GM21423 (cell line): ENCODE measurements at regions not wholly inside any gene's neighbourhood (a gene's known extent, or its start where the extent isn't known, plus 50 kb on each side); places are given as distances from the start of the nearest gene placed in this dataset.

Experiments
- ATAC-seq: cut with Tn5 transposase; IDR thresholded peaks from one replicate; pipeline ENCODE4 v1.9.1; 2021; ENCODE audit warnings: mild to moderate bottlenecking, moderate library complexity; ENCODE audit not compliant: unreplicated experiment

DNA sequence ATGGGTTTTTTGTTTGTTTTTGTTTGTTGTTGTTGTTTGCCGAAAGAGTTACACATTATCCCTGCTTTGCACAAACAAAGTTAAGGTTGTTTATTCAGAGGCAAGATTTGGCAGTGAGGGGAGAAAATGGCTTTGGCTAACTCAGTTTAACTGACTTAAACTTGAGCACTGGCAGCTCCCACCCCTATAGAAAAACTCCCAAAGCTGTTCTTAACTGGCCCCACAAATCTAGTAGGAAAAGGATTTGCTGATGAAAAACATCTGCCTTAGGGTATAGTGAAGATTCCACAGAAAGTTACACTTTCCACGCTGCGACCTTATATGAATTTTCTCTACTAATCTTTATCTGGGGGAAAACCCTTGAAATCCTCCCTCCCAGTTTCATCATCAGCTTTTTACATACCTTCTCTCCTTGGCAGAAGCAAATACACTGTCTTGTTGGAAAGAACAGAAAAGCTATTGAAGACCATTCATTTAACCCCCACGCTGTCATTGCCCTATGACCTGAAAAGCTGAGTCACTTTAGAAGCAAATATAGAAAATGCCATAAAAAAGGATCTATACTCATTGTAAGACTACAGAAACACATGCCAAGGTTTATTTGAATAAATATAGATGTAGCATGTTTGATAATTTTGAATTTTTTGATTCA lies 551.7 kb downstream of the NR2F2 start:
- ATAC-seq = no peak

DNA sequence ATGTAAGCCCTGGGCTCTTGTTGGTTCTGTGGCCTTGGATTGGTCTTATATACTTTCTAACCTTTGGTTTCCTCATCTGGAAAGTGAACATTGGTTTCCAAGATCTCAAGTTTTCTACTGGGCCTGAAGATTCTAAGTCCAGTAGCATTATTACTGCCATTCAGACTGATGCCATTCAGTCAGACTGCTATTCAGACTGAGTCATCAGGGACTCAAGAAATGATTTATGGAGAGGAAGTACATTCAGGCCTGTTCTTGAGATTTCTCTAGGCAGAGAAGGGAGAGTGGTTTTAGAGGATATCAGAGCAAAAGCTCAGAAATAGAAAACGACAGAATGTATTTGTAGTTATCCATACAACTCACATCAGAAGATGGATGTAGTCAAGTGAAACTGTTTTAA lies 557.2 kb downstream of the NR2F2 start:
- ATAC-seq = no peak

DNA sequence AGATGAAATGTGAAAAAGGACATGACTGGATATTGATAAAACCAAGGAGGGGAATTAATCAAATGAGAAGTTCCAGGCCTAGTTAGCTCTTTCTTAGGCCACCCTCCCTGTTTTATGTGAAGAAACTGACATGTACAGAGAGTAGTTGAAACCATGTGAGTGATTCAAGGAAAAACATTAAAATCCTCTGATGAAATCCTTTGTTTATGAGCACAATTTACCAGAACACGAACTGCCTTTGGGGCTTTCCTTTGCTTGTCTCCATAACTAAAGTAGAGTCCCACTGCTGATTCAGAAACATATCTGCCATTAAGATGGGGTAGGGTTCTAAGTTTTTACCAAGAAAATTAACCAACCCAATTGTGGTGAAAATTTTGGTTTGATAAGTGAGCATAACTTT lies 558.3 kb downstream of the NR2F2 start:
- no peak for ATAC-seq

GRCh38 chr15:96889734-96890480 lies 559.4 kb downstream of the NR2F2 start:
- peak; percentile 47 for ATAC-seq

DNA sequence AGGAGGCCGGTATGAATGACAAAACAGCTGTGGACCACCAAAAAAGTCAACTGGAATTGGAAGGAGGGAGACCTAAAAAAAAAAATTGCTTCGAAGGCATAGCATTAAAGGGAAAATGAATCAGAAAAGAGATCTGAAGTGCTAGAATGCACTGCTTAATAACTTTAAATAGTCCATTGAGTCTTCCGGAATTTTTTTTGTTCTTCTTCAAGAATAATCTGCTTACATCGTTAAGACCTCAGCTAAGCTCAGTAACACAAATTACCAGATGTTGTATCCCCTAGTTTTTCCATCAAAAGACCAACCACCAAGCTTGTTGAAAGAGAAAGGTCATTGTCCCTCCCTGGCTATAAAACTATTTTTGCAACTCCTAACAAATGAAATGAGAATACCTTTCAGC lies 560.5 kb downstream of the NR2F2 start:
- no peak for ATAC-seq

GRCh38 chr15:96893159-96893906 lies 562.8 kb downstream of the NR2F2 start:
- no peak for ATAC-seq

DNA sequence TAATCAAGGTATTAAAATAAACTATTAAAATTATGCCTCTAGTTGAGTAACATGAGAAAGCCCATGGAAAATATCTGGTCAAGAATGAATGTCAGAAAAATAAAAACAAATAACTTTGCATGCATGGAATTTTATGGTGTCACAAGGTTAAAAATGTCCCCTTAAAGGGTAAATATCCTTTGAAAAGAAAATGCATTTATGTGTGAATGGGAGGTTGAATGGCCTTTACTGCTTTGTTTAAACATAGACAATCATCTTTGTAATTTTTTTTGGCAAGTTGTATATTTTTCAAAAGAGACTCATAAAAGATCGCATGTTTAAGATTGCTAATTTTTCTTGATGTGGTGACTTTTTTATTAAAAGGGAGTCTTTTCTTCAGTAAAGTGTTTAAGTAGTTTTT lies 564.2 kb downstream of the NR2F2 start:
- no peak for ATAC-seq

DNA sequence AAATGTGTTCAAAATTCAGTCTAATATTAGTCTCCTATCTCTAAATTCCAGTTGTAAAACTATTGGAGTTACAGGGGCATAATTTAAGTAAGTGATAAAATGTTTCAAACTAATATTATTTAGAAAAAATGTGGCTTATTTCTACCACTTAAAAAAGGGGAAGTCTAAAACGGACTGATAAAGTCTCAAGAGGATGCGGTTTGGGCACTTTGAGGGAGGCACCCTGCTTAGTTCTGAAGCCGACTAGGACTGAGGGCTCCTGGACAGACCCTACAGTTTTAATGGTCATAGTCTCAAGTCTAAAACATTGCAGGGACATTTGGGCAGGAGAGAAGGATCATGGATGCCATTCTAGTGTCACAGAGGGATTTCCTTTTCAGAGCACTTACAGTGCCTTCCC lies 566.3 kb downstream of the NR2F2 start:
- no peak for ATAC-seq

DNA sequence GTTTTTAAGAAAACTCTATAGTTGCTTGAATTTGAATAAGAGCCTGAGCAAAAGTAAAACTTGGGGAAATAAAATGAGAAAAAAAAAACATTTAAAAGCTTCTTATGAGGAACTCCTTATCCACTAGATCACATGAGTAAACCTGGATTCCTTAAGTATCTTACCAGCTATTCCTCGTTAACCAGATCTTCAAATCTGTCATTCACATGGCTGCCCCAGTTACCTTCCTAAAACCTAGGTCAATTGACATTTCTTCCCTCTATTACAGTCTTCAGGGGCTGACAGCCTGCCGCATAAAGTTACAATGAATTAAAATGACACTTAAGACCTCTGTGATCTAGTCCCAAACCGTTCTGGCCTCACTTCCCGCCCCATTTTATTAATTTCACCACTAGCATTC lies 583.6 kb downstream of the NR2F2 start:
- ATAC-seq = no peak

DNA sequence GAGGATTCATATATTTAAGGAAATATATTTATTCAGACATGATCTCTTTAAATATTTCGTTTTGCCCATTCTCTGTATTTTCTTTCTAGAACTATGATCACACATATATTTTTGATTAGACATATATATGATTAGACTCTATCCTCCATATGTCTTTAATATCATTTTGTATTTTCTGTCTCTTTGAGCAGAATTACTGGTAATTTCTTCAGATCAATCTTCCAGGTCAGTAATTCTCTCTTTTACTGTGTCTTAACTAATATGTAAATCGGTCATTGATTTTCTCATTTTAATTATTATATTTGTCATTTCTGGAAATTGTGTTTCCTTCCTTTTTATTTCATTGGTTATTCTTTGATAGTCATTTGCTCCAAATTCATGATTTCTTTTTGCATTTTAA lies 586.2 kb downstream of the NR2F2 start:
- no peak for ATAC-seq

DNA sequence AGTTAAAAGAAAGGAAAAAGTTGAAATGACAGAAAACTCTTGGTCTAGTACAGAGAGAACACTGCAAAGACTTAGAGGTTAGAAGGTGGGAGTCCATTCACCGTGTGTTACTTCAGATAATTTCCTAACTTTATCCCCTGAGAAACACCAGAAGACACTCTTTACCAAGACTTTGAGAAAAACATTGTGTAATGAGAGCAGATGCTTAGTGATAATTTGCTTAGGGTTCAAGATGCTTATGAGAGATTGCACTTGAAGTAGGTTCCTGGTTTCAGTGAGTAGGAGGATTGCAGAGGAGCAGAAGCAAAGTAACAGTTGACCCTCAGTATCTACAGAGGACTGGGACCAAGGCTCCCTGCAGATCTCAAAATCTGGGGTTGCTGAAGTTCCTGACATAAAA lies 594.1 kb downstream of the NR2F2 start:
- no peak for ATAC-seq

DNA sequence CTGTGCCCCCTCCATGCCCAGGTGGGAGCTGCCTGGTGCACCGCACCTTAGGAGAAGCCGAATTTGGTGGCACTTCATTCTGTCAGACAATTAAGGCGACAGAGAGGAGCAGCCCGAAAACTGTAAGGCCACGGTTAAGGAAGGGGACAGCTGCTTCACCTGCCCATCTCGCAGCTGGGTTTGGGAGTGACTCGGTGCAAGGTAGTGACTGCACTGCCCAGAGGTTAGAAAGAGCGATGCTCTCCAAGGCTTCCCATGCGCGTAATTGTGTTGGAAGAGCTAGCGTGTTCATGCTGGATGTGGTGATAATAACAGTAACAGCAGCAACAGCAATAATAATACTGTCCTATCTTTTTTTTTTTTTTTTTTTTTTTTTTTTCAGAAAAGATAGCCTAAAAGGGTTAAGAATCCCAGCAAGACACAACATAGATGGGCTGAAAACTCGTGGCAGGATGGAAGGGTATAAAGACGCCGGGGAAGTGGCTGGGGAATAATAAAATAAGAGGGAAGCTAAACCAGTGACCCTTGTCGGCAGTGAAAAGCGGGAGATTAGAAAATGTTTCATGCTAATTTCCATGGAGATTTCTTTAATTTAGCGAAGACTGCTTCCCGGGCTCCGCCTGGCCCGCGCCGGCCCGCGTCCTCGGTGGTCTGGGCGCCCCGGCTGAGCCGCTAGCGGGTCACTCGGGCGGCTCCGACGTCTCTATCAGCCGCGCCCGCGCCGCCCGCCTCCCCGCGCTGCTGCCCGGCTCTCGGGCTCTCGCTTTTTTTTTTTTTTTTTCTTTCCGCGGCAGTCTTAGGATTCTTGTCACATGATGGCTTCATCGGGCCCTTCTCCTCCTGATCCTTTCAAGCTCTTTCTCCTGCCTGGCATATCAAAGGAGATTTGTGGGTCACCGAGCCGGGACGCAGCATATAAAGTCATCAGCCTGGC lies 617.1 kb downstream of the NR2F2 start:
- ATAC-seq = no peak

DNA sequence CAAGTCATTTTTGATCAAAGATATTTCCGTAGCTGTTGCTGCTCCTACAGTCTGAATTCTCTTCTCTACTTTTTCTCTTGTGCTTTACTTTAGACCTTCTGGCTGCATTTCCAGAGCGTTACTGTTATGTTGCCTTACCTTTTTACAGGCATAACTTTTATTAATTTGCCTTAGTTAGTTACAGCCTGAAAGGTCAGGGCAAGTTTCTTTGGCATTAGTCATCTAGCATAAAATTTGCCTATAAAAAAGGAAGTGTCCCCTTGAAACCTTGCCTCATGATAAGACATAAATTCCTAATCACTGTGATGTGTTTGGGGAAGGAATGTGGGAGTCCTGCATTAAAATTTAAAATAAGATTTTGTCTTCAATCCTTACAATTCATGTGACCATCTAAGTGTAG lies 618.5 kb downstream of the NR2F2 start:
- ATAC-seq = no peak

- ATAC-seq = no peak
Observed at GRCh38 chr15:96958721-96959120, 628.2 kb downstream of the NR2F2 start.

- ATAC-seq = no peak
Observed at GRCh38 chr15:96959501-96959900, 629.0 kb downstream of the NR2F2 start.

DNA sequence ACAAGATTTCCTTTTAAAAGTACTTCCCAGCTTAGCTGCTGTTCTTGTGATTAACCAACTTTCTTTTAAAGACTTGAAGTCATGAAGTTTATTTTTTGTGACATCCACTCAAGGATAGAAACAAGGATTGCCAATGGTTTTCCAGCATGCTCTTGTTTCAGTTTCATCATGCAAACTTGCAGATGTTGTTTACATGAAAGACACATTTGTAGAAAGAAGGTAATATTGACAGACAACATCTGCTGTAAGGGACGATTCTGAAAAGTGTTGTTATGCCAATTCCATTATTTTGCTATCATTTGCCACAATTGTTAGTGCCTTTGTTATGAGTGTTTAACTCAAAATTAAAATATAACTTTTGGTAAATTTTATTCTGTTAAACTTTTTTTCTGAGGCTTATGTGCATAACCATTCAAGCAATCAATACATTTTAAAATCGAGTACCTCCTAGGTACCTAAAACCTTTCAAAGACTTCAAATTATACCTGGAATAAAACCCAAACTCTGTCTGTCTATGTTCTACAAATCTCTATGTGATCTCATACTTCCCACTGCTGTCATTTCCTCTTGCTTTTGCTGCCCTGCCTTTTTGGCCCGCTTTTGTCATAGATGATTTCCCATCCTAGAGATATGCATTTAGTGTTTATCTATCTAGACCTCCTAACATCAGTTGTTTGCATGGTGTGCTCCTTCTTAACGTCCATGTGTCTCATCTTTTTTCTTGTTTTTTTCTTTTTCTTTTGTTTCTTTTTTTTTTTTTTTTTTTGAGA lies 630.4 kb downstream of the NR2F2 start:
- ATAC-seq = no peak

DNA sequence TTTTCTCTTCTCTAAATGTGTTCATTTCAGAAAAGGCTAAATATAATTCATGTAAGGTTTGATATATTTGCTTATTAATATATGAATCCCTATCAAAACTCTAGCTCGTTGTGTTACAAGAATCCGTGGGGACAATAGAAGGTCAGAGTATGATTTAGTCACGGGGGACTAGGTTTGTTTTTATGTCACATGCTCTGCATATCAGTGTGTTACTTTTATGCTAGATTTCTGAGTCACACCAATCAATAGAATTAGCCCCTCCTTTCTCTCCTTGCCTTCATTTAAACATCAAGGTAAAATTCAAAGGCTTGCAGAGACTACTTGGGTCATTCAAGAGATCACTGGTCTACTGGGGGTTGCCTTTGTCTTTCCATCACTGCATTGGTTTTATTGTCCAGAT lies 636.1 kb downstream of the NR2F2 start:
- ATAC-seq = no peak

- no peak for ATAC-seq
Observed at GRCh38 chr15:96969732-96970710, 639.5 kb downstream of the NR2F2 start.

DNA sequence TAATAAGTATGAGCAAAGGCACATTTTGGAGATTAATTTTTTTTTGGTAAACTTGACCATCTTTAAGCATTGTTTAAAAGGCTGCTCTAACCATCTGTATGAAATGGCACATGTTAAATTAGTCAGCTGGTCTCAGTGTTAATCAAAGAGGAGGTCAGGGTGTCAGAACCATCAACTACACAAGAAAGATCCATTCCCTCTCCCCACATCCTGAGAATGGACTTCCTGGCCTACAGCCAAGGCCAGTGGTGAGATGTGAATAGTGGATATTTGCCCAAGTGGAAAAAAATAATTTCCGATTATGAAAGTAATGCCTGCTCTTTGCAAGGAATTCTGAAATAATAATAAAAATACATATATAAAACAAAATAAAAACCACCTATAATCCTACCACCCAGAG lies 641.7 kb downstream of the NR2F2 start:
- no peak for ATAC-seq
